ENCODE measurements at regions not wholly inside any gene's neighbourhood (a gene's known extent, or its start where the extent isn't known, plus 50 kb on each side); places are given as distances from the start of the nearest gene placed in this dataset.

- no peak for DNase-seq
These were observed 913.1 kb upstream of the SLITRK5 start for GRCh38 chr13:86758116-86758515.

- no peak for DNase-seq
These were observed 910.6 kb upstream of the SLITRK5 start for GRCh38 chr13:86760620-86761019.

GRCh38 chr13:86765462-86765861, 905.7 kb upstream of the SLITRK5 start:
- DNase-seq = no peak

GRCh38 chr13:86788616-86789015, 882.6 kb upstream of the SLITRK5 start:
- no peak for DNase-seq

GRCh38 chr13:86792153-86792651, 879.0 kb upstream of the SLITRK5 start:
- DNase-seq = no peak

GRCh38 chr13:86795858-86796257, 875.3 kb upstream of the SLITRK5 start:
- DNase-seq = no peak

GRCh38 chr13:86810361-86810760, 860.8 kb upstream of the SLITRK5 start:
- no peak for DNase-seq

- DNase-seq = no peak
These were observed 858.0 kb upstream of the SLITRK5 start for GRCh38 chr13:86813198-86813597.

- DNase-seq = no peak
These were observed 845.8 kb upstream of the SLITRK5 start for GRCh38 chr13:86825410-86825809.

GRCh38 chr13:86826232-86826631, 844.9 kb upstream of the SLITRK5 start:
- no peak for DNase-seq

- DNase-seq = no peak
These were observed 841.1 kb upstream of the SLITRK5 start for GRCh38 chr13:86830046-86830445.

GRCh38 chr13:86831084-86831483, 840.1 kb upstream of the SLITRK5 start:
- DNase-seq = no peak

- no peak for DNase-seq
These were observed 832.6 kb upstream of the SLITRK5 start for GRCh38 chr13:86838411-86839120.

- DNase-seq = no peak
These were observed 832.0 kb upstream of the SLITRK5 start for GRCh38 chr13:86839221-86839620.

GRCh38 chr13:86840250-86841191, 830.6 kb upstream of the SLITRK5 start:
- no peak for DNase-seq

- DNase-seq = no peak
These were observed 829.9 kb upstream of the SLITRK5 start for GRCh38 chr13:86841264-86841663.

GRCh38 chr13:86846501-86846900, 824.7 kb upstream of the SLITRK5 start:
- no peak for DNase-seq

- no peak for DNase-seq
These were observed 822.5 kb upstream of the SLITRK5 start for GRCh38 chr13:86848716-86849115.

GRCh38 chr13:86856991-86857390, 814.2 kb upstream of the SLITRK5 start:
- DNase-seq = no peak

GRCh38 chr13:86858216-86858615, 813.0 kb upstream of the SLITRK5 start:
- no peak for DNase-seq

GRCh38 chr13:86862137-86862536, 809.0 kb upstream of the SLITRK5 start:
- no peak for DNase-seq

- DNase-seq = no peak
These were observed 806.8 kb upstream of the SLITRK5 start for GRCh38 chr13:86864376-86864775.

- DNase-seq = no peak
These were observed 800.7 kb upstream of the SLITRK5 start for GRCh38 chr13:86870444-86870843.

GRCh38 chr13:86877441-86877840, 793.7 kb upstream of the SLITRK5 start:
- no peak for DNase-seq
